MM.1S (cell line): ENCODE measurements at regions not wholly inside any gene's neighbourhood (a gene's known extent, or its start where the extent isn't known, plus 50 kb on each side); places are given as distances from the start of the nearest gene placed in this dataset.

ENCODE experiments used
- DNase-seq: peaks from one replicate; pipeline ENCODE4 v3.0.0-alpha.2; 2015
- H2AFZ ChIP-seq: fragments of 300-600 bp; sonication (generic); 2 replicates; pipeline ENCODE4 v1.6.0; 2016; ENCODE audit warnings: antibody characterized with exemption, low read length
- H3F3A ChIP-seq: fragments of 300-600 bp; sonication (generic); 2 replicates; pipeline ENCODE4 v1.6.1; 2016; ENCODE audit warnings: mild to moderate bottlenecking, antibody characterized with exemption, low read length, moderate library complexity, mixed read lengths; ENCODE audit not compliant: insufficient read depth
- H3K27ac ChIP-seq: fragments of 300-600 bp; sonication (generic); 2 replicates; pipeline ENCODE4 v1.5.1; 2016; ENCODE audit warnings: mild to moderate bottlenecking, low read length
- H3K27me3 ChIP-seq: fragments of 300-600 bp; sonication (generic); replicated peaks from 2 replicates; pipeline ENCODE4 v1.6.0; 2016; ENCODE audit warnings: low read length; ENCODE audit not compliant: insufficient read depth
- H3K36me3 ChIP-seq: fragments of 300-600 bp; sonication (generic); replicated peaks from 2 replicates; pipeline ENCODE4 v1.6.1; 2016; ENCODE audit warnings: mild to moderate bottlenecking, low read length, mixed read lengths; ENCODE audit not compliant: insufficient read depth
- H3K4me1 ChIP-seq: fragments of 300-600 bp; sonication (generic); 2 replicates; pipeline ENCODE4 v1.6.1; 2016; ENCODE audit warnings: low read length, mixed read lengths
- H3K4me2 ChIP-seq: fragments of 300-600 bp; sonication (generic); 2 replicates; pipeline ENCODE4 v1.6.0; 2016; ENCODE audit warnings: low read depth, low read length
- H3K4me3 ChIP-seq: fragments of 300-600 bp; sonication (generic); 2 replicates; pipeline ENCODE4 v1.5.1; 2016; ENCODE audit warnings: low read length, mixed read lengths
- H3K79me2 ChIP-seq: fragments of 300-600 bp; sonication (generic); 2 replicates; pipeline ENCODE4 v1.6.1; 2016; ENCODE audit warnings: mixed run types, low read length, mixed read lengths
- H3K9ac ChIP-seq: fragments of 300-600 bp; sonication (generic); 2 replicates; pipeline ENCODE4 v1.6.1; 2016; ENCODE audit warnings: low read length, mixed read lengths
- H3K9me2 ChIP-seq: fragments of 300-600 bp; sonication (generic); replicated peaks from 2 replicates; pipeline ENCODE4 v1.6.1; 2016; ENCODE audit warnings: mild to moderate bottlenecking, low read length, mixed read lengths; ENCODE audit not compliant: insufficient read depth
- H3K9me3 ChIP-seq: fragments of 300-600 bp; sonication (generic); replicated peaks from 2 replicates; pipeline ENCODE4 v1.6.1; 2016; ENCODE audit warnings: mild to moderate bottlenecking, low read length, mixed read lengths; ENCODE audit not compliant: insufficient read depth
- H4K20me1 ChIP-seq: fragments of 300-600 bp; sonication (generic); 2 replicates; pipeline ENCODE4 v1.6.1; 2016; ENCODE audit warnings: mild to moderate bottlenecking, low read length, moderate library complexity, mixed read lengths; ENCODE audit not compliant: insufficient read depth
- EZH2 ChIP-seq: fragments of 300-600 bp; sonication (generic); optimal IDR thresholded peaks from 2 replicates; pipeline ENCODE3; 2017; ENCODE audit warnings: low read depth, mild to moderate bottlenecking, antibody characterized with exemption, low read length, mixed read lengths
- EZH2phosphoT487 ChIP-seq: fragments of 300-600 bp; sonication (generic); IDR thresholded peaks from 2 replicates; pipeline ENCODE4 v1.6.1; 2018; ENCODE audit warnings: antibody characterized with exemption, low read length
- TF ChIP-seq, protein P1 (sequence below): fragments of 300-600 bp; sonication (generic); IDR thresholded peaks from 2 replicates; pipeline ENCODE4 v1.5.1; 2016; ENCODE audit warnings: antibody characterized with exemption, low read length, mixed read lengths

- Histone ChIP-seq H3K4me1 (peaks cover 21% of the 10 kb centered on the region; the same call in 1 of the 2 replicates), H3K9me3 (no peaks in the 10 kb centered on the region), H3K79me2 (no peaks in the 10 kb centered on the region), H4K20me1 (no peaks in the 10 kb centered on the region), H3K27me3 (no peaks in the 10 kb centered on the region), H3K4me3 (no peak overlapping the region), H3K27ac (no peak overlapping the region), H3K36me3 (no peaks in the 10 kb centered on the region), H3F3A (peaks cover 6% of the 10 kb centered on the region; the same call in 1 of the 2 replicates), H2AFZ (no peak overlapping the region), H3K9me2 (no peaks in the 10 kb centered on the region), H3K4me2 (no peak overlapping the region), H3K9ac (no peak overlapping the region)
- DNase-seq, result no peak
- TF ChIP-seq EZH2phosphoT487 (no peak), EZH2 (no peak)
- TF ChIP-seq, protein P1, sequence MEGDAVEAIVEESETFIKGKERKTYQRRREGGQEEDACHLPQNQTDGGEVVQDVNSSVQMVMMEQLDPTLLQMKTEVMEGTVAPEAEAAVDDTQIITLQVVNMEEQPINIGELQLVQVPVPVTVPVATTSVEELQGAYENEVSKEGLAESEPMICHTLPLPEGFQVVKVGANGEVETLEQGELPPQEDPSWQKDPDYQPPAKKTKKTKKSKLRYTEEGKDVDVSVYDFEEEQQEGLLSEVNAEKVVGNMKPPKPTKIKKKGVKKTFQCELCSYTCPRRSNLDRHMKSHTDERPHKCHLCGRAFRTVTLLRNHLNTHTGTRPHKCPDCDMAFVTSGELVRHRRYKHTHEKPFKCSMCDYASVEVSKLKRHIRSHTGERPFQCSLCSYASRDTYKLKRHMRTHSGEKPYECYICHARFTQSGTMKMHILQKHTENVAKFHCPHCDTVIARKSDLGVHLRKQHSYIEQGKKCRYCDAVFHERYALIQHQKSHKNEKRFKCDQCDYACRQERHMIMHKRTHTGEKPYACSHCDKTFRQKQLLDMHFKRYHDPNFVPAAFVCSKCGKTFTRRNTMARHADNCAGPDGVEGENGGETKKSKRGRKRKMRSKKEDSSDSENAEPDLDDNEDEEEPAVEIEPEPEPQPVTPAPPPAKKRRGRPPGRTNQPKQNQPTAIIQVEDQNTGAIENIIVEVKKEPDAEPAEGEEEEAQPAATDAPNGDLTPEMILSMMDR, result no peak
Observed at GRCh38 chr2:55101466-55101865, 51.2 kb upstream of the RTN4 start.

GRCh38 chr2:55099878-55100820 is 49.9 kb upstream of the RTN4 start:
- H4K20me1 ChIP-seq, result no peaks in the 10 kb centered on the region
- no peaks in the 10 kb centered on the region for H3K9me2 ChIP-seq
- TF ChIP-seq EZH2 (no peak), EZH2phosphoT487 (no peak)
- TF ChIP-seq, protein P1, result no peak
- no peaks in the 10 kb centered on the region for H3K27me3 ChIP-seq
- H2AFZ ChIP-seq, result no peak overlapping the region
- H3K4me3 ChIP-seq, result no peak overlapping the region
- H3K4me2 ChIP-seq, result no peak overlapping the region
- no peak overlapping the region for H3K9ac ChIP-seq
- no peaks in the 10 kb centered on the region for H3K36me3 ChIP-seq
- peaks cover 6% of the 10 kb centered on the region; the same call in 1 of the 2 replicates for H3F3A ChIP-seq
- H3K9me3 ChIP-seq, result no peaks in the 10 kb centered on the region
- H3K4me1 ChIP-seq, result peaks cover 21% of the 10 kb centered on the region; the same call in 1 of the 2 replicates
- DNase-seq, result no peak
- H3K27ac ChIP-seq, result no peak overlapping the region
- no peaks in the 10 kb centered on the region for H3K79me2 ChIP-seq
